Mammary epithelial cell (primary cell): ENCODE measurements at regions not wholly inside any gene's neighbourhood (a gene's known extent, or its start where the extent isn't known, plus 50 kb on each side); places are given as distances from the start of the nearest gene placed in this dataset.

Experiments
- CTCF ChIP-seq, 2 donors: IDR thresholded peaks in 1 of 2; conservative IDR thresholded peaks in 1 of 2; 2 replicates each; pipeline ENCODE4 v1.5.1; 2011 to 2012; ENCODE audit warnings: inconsistent platforms in 2 of 2, low read length in 2 of 2, mild to moderate bottlenecking in 2 of 2, control low read depth in 1 of 2, low read depth in 1 of 2; ENCODE audit not compliant: insufficient read depth in 1 of 2; ENCODE audit errors: extremely low read depth in 1 of 2
- EZH2 ChIP-seq: IDR thresholded peaks from 2 replicates; pipeline ENCODE4 v1.6.1; 2012; ENCODE audit warnings: low read length, inconsistent platforms, borderline replicate concordance

- TF ChIP-seq CTCF (conservative IDR thresholded peaks at IDR 0.05 in 1 of 2, IDR thresholded peaks at IDR 0.05 in 1 of 2; ENCODE audit: extremely low read depth in 1 of 2, insufficient read depth in 1 of 2, low read depth in 1 of 2, low read length in 2 of 2) (no peak), EZH2 (no peak)
These were observed 412.1 kb downstream of the IRS1 start for GRCh38 chr2:226387499-226387942.
